ENCODE measurements at regions not wholly inside any gene's neighbourhood (a gene's known extent, or its start where the extent isn't known, plus 50 kb on each side); places are given as distances from the start of the nearest gene placed in this dataset.

- Histone ChIP-seq H3K36me3 (ENCODE audit: control insufficient read depth, insufficient read depth, low read length) (no peaks in the 10 kb centered on the region), H3K27me3 (ENCODE audit: control insufficient read depth, insufficient read depth, low read length) (no peaks in the 10 kb centered on the region), H3K4me3 (ENCODE audit: low read depth, low read length) (no peak overlapping the region)
- no peak for TF ChIP-seq CTCF (IDR thresholded peaks at IDR 0.05; ENCODE audit: insufficient read depth, low read length, poor library complexity, severe bottlenecking)
- DNase-seq (ENCODE audit: low read depth): no peak
Observed at GRCh38 chr3:176068750-176069149, 1128.5 kb downstream of the TBL1XR1 start.

- H3K36me3 ChIP-seq (ENCODE audit: control insufficient read depth, insufficient read depth, low read length): no peaks in the 10 kb centered on the region
- no peak overlapping the region for H3K4me3 ChIP-seq (ENCODE audit: low read depth, low read length)
- TF ChIP-seq CTCF (IDR thresholded peaks at IDR 0.05; ENCODE audit: insufficient read depth, low read length, poor library complexity, severe bottlenecking): no peak
- H3K27me3 ChIP-seq (ENCODE audit: control insufficient read depth, insufficient read depth, low read length): no peaks in the 10 kb centered on the region
- DNase-seq (ENCODE audit: low read depth): no peak
Observed at GRCh38 chr3:176058856-176059255, 1138.4 kb downstream of the TBL1XR1 start.

- no peak overlapping the region for H3K4me3 ChIP-seq (ENCODE audit: low read depth, low read length)
- TF ChIP-seq CTCF (IDR thresholded peaks at IDR 0.05; ENCODE audit: insufficient read depth, low read length, poor library complexity, severe bottlenecking): no peak
- H3K27me3 ChIP-seq (ENCODE audit: control insufficient read depth, insufficient read depth, low read length): no peaks in the 10 kb centered on the region
- no peaks in the 10 kb centered on the region for H3K36me3 ChIP-seq (ENCODE audit: control insufficient read depth, insufficient read depth, low read length)
- no peak for DNase-seq (ENCODE audit: low read depth)
Observed at GRCh38 chr3:176055836-176056235, 1141.4 kb downstream of the TBL1XR1 start.

- H3K36me3 ChIP-seq (ENCODE audit: control insufficient read depth, insufficient read depth, low read length): no peaks in the 10 kb centered on the region
- no peak for TF ChIP-seq CTCF (IDR thresholded peaks at IDR 0.05; ENCODE audit: insufficient read depth, low read length, poor library complexity, severe bottlenecking)
- no peak for DNase-seq (ENCODE audit: low read depth)
- no peak overlapping the region for H3K4me3 ChIP-seq (ENCODE audit: low read depth, low read length)
- H3K27me3 ChIP-seq (ENCODE audit: control insufficient read depth, insufficient read depth, low read length): no peaks in the 10 kb centered on the region
Observed at GRCh38 chr3:176051766-176052165, 1145.5 kb downstream of the TBL1XR1 start.

GRCh38 chr3:176046703-176047102 lies 1150.6 kb downstream of the TBL1XR1 start:
- no peak overlapping the region for H3K4me3 ChIP-seq (ENCODE audit: low read depth, low read length)
- DNase-seq (ENCODE audit: low read depth): no peak
- no peaks in the 10 kb centered on the region for H3K27me3 ChIP-seq (ENCODE audit: control insufficient read depth, insufficient read depth, low read length)
- TF ChIP-seq CTCF (IDR thresholded peaks at IDR 0.05; ENCODE audit: insufficient read depth, low read length, poor library complexity, severe bottlenecking): no peak
- no peaks in the 10 kb centered on the region for H3K36me3 ChIP-seq (ENCODE audit: control insufficient read depth, insufficient read depth, low read length)

- TF ChIP-seq CTCF (IDR thresholded peaks at IDR 0.05; ENCODE audit: insufficient read depth, low read length, poor library complexity, severe bottlenecking): no peak
- no peak overlapping the region for H3K4me3 ChIP-seq (ENCODE audit: low read depth, low read length)
- no peaks in the 10 kb centered on the region for H3K36me3 ChIP-seq (ENCODE audit: control insufficient read depth, insufficient read depth, low read length)
- no peak for DNase-seq (ENCODE audit: low read depth)
- no peaks in the 10 kb centered on the region for H3K27me3 ChIP-seq (ENCODE audit: control insufficient read depth, insufficient read depth, low read length)
Observed at GRCh38 chr3:176041812-176042211, 1155.5 kb downstream of the TBL1XR1 start.

Data from kidney epithelial cell (primary cell).